Endothelial cell of umbilical vein (primary cell): ENCODE measurements at regions not wholly inside any gene's neighbourhood (a gene's known extent, or its start where the extent isn't known, plus 50 kb on each side); places are given as distances from the start of the nearest gene placed in this dataset.

ENCODE experiments used
- BruUV-seq: library from RNA; stranded (reverse); fragments of 400-500 nt; replicated peaks from 2 replicates; lab custom pipeline; 2021; lab: Mats Ljungman, UMichigan
- CTCF ChIA-PET: fragments of 300-600, 350-600 bp; sonication (Branson Sonifier 250); formaldehyde crosslinking; loops from one replicate; lab custom pipeline; 2021; ENCODE audit warnings: antibody characterized with exemption, inconsistent platforms; lab: Charles Lee
- POLR2A ChIA-PET: fragments of 300-600, 350-600 bp; sonication (Branson Sonifier 250); formaldehyde crosslinking; loops from one replicate; lab custom pipeline; 2021; ENCODE audit warnings: antibody characterized with exemption, inconsistent platforms; lab: Charles Lee
- DNase-seq: peaks from one replicate; pipeline ENCODE4 v3.0.0-alpha.2; 2011; ENCODE audit warnings: low read depth, low spot score
- FAIRE-seq: peaks from 2 replicates; lab custom pipeline; 2011; peaks lifted over from hg19 to GRCh38; lab: Jason Lieb, UNC
- H2AFZ ChIP-seq: 2 replicates; pipeline ENCODE4 v1.6.0; 2012; ENCODE audit warnings: low read depth, low read length, control low read depth, inconsistent platforms
- H3K27ac ChIP-seq: 2 replicates; pipeline ENCODE4 v1.5.1; 2011; ENCODE audit warnings: low read depth, mild to moderate bottlenecking, control low read depth, low read length, moderate library complexity; ENCODE audit not compliant: insufficient read depth
- H3K27me3 ChIP-seq, 2 experiments: 2 replicates each; pipeline versions ENCODE4 v1.6.0 to v1.6.1; 2011; ENCODE audit warnings: low read length in 2 of 2, mixed read lengths in 1 of 2; ENCODE audit not compliant: control insufficient read depth in 2 of 2, insufficient read depth in 2 of 2
- H3K36me3 ChIP-seq, 2 experiments: 2 replicates in 1 of 2; 3 replicates in 1 of 2; pipeline ENCODE4 v1.5.1; 2011; ENCODE audit warnings: low read length in 2 of 2, mild to moderate bottlenecking in 1 of 2, moderate library complexity in 1 of 2; ENCODE audit not compliant: control insufficient read depth in 2 of 2, insufficient read depth in 2 of 2; ENCODE audit errors: extremely low read depth in 1 of 2
- H3K4me1 ChIP-seq: 3 replicates; pipeline ENCODE4 v1.5.1; 2011; ENCODE audit warnings: mild to moderate bottlenecking, low read length; ENCODE audit not compliant: control insufficient read depth, insufficient read depth; ENCODE audit errors: extremely low read depth
- H3K4me2 ChIP-seq: 2 replicates; pipeline ENCODE4 v1.6.1; 2011; ENCODE audit warnings: low read length, control low read depth, mixed read lengths; ENCODE audit not compliant: insufficient read depth
- H3K4me3 ChIP-seq, 3 experiments: fragments of 200-600 bp in 1 of 3; sonication (generic), shearing (Covaris generic) in 1 of 3; replicated peaks in 1 of 3; 2 replicates each; pipeline ENCODE4 v1.5.1; 2011 to 2016; ENCODE audit warnings: control low read depth in 3 of 3, low read length in 3 of 3, mild to moderate bottlenecking in 2 of 3, inconsistent platforms in 1 of 3, low read depth in 1 of 3, moderate library complexity in 1 of 3; ENCODE audit not compliant: insufficient read depth in 1 of 3
- H3K79me2 ChIP-seq: 2 replicates; pipeline ENCODE4 v1.6.0; 2012; ENCODE audit warnings: low read length, inconsistent platforms; ENCODE audit not compliant: control insufficient read depth, insufficient read depth
- H3K9ac ChIP-seq: replicated peaks from 2 replicates; pipeline ENCODE3; 2011; ENCODE audit warnings: low read length, control low read depth; ENCODE audit not compliant: insufficient read depth; ENCODE audit errors: extremely low read depth
- H3K9me1 ChIP-seq: replicated peaks from 3 replicates; pipeline ENCODE4 v1.6.0; 2011; ENCODE audit warnings: mild to moderate bottlenecking, low read length; ENCODE audit not compliant: control insufficient read depth, insufficient read depth; ENCODE audit errors: extremely low read depth
- H3K9me3 ChIP-seq: replicated peaks from 2 replicates; pipeline ENCODE4 v1.5.1; 2012; ENCODE audit warnings: low read length, inconsistent platforms; ENCODE audit not compliant: control insufficient read depth, insufficient read depth
- H4K20me1 ChIP-seq: replicated peaks from 2 replicates; pipeline ENCODE3; 2011; ENCODE audit warnings: mild to moderate bottlenecking, low read length; ENCODE audit not compliant: control insufficient read depth, insufficient read depth; ENCODE audit errors: extremely low read depth
- CTCF ChIP-seq, 2 donors: IDR thresholded peaks; 1 replicate in 1 of 2; 2 replicates in 1 of 2; pipeline ENCODE4 v1.5.1; 2011; ENCODE audit warnings: low read length in 2 of 2, mild to moderate bottlenecking in 2 of 2, moderate library complexity in 2 of 2, control low read depth in 1 of 2, inconsistent platforms in 1 of 2, low read depth in 1 of 2; ENCODE audit not compliant: insufficient read depth in 1 of 2; ENCODE audit errors: extremely low read depth in 1 of 2
- EZH2 ChIP-seq: IDR thresholded peaks from 2 replicates; pipeline ENCODE4 v1.6.1; 2012; ENCODE audit warnings: borderline replicate concordance, low read depth, mild to moderate bottlenecking, moderate library complexity, low read length, inconsistent platforms; ENCODE audit not compliant: severe bottlenecking
- FOS ChIP-seq: IDR thresholded peaks from 2 replicates; pipeline ENCODE4 v1.6.1; 2011; ENCODE audit warnings: mild to moderate bottlenecking, low read length, moderate library complexity, borderline replicate concordance; ENCODE audit not compliant: insufficient read depth
- GATA2 ChIP-seq: IDR thresholded peaks from 2 replicates; pipeline ENCODE4 v1.7.0; 2011; ENCODE audit warnings: low read depth, mild to moderate bottlenecking, moderate library complexity, mixed read lengths, low read length; ENCODE audit not compliant: insufficient read length, insufficient read depth
- JUN ChIP-seq: IDR thresholded peaks from 2 replicates; pipeline ENCODE4 v1.6.1; 2011; ENCODE audit warnings: borderline replicate concordance, low read depth; ENCODE audit not compliant: insufficient read length, insufficient read depth
- MAX ChIP-seq: IDR thresholded peaks from 2 replicates; pipeline ENCODE4 v1.6.1; 2011; ENCODE audit not compliant: insufficient read depth, insufficient read length
- MYC ChIP-seq: IDR thresholded peaks from one replicate; pipeline ENCODE4 v1.6.1; 2011; ENCODE audit warnings: mild to moderate bottlenecking, low read depth, low read length
- POLR2A ChIP-seq: IDR thresholded peaks from 2 replicates; pipeline ENCODE4 v1.6.1; 2012; ENCODE audit warnings: low read depth, mild to moderate bottlenecking, control low read depth, low read length
- POLR2AphosphoS5 ChIP-seq: IDR thresholded peaks from 2 replicates; pipeline ENCODE4 v1.6.1; 2012; ENCODE audit warnings: low read depth, mild to moderate bottlenecking, control low read depth, low read length, moderate library complexity; ENCODE audit not compliant: insufficient read depth
- dilution Hi-C: fragments of 300-500 bp; cut with MboI; formaldehyde crosslinking; loops from one replicate; pipeline ENCODE4 v1.15.0; 2019; ENCODE audit warnings: low sequenced_read_pairs; ENCODE audit not compliant: extremely low pct_ligation_motif_present
- intact Hi-C: fragments of 100-400 bp; cut with micrococcal nuclease; formaldehyde crosslinking; loops from one replicate; pipeline ENCODE4 v1.10.0; 2022

- DNase-seq (no peak), FAIRE-seq (no peak)
- ChIA-PET POLR2A (no interaction called here), CTCF (no interaction called here)
- H3K27me3 ChIP-seq: no peaks in the 10 kb centered on the region
- H4K20me1 ChIP-seq: no peaks in the 10 kb centered on the region
- H3K27ac ChIP-seq: no peak overlapping the region
- no peaks in the 10 kb centered on the region for H3K36me3 ChIP-seq
- H3K79me2 ChIP-seq: no peaks in the 10 kb centered on the region
- H2AFZ ChIP-seq: no peak overlapping the region
- intact Hi-C loops (no loop called here), dilution Hi-C loops (no loop called here)
- no peaks in the 10 kb centered on the region for H3K4me1 ChIP-seq
- peaks cover 3% of the 10 kb centered on the region for H3K9me3 ChIP-seq
- no TSS peak for BruUV-seq
- H3K4me2 ChIP-seq: no peak overlapping the region
- H3K9ac ChIP-seq: no peak overlapping the region
- TF ChIP-seq POLR2A (no peak), JUN (no peak), EZH2 (no peak), POLR2AphosphoS5 (no peak), FOS (no peak), MYC (no peak), CTCF (IDR thresholded peaks at IDR 0.05; ENCODE audit: extremely low read depth in 1 of 2, insufficient read depth in 1 of 2, low read depth in 1 of 2, low read length in 2 of 2) (no peak), MAX (no peak), GATA2 (no peak)
- H3K4me3 ChIP-seq: no peak overlapping the region
- H3K9me1 ChIP-seq: no peaks in the 10 kb centered on the region
Measured at GRCh38 chr3:76657909-76658308, 382.0 kb upstream of the ROBO2 start.
